Midbrain (tissue), 1 donor: ENCODE measurements at regions not wholly inside any gene's neighbourhood (a gene's known extent, or its start where the extent isn't known, plus 50 kb on each side); places are given as distances from the start of the nearest gene placed in this dataset.
"Not testable (repeated sequence)": the region's sequence is repeated elsewhere in the genome, so short reads cannot be mapped to it uniquely, and the experiment has no call there.

Experiments
- DNase-seq: peaks from one replicate; lab custom pipeline; 2025; lab: John Stamatoyannopoulos, UW

DNA sequence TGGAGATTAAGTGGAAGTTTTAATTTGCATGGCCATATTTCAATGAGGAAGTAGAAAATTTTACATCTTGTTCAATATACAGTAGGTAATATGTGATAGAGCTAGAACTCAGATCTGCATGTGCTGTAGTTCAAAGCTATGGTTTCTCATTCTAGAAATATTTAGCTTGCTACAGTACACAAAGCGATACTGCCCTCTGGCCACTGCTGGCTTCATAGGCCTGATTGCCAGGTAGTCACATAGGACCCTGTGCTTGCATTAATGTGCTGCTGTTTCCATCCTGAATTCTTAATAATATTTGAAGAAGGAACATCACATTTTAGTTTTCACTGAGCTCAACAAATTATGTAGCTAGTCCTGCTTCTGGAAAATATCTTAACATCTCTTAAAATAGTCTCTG is 87.0 kb downstream of the PLSCR2 start:
- DNase-seq: no peak

DNA sequence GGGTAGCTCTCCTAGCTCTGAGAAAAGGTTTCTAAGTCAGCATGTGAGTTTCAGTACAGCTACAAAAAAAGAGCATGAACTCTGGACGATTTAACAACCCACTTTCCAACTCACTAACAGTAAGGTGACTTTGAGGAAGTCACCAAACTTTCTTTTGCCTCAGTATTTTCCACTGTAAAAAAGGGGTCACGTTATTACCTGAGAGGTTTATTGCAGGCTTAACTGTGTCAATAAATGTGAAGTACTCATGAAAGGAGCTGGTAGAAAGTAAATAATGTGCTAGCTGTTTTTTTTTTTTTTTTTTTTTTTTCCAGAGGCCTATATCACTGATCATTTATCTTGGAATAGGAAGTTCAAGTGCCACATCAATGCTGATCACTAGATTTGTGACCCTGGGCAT is 89.3 kb downstream of the PLSCR2 start:
- DNase-seq: no peak

DNA sequence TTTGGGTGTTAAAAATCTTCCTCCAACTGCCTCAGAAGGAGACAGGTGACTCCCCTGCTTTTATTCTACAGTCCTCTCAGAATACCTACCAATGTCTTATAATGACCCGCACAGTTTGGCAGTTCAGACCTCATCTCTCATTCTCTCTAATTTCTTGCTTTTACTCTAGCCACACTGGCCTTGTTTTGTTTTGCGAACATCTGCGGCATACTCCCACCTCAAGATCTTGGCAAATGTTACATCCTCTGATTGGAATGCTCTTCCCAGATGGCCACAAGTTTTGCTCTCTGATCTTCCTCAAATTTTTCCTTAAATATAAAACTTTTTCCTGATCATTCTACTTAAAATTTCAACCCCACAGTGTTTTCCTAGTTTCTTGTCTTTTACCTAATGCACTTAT is 94.1 kb downstream of the PLSCR2 start:
- DNase-seq: no peak

DNA sequence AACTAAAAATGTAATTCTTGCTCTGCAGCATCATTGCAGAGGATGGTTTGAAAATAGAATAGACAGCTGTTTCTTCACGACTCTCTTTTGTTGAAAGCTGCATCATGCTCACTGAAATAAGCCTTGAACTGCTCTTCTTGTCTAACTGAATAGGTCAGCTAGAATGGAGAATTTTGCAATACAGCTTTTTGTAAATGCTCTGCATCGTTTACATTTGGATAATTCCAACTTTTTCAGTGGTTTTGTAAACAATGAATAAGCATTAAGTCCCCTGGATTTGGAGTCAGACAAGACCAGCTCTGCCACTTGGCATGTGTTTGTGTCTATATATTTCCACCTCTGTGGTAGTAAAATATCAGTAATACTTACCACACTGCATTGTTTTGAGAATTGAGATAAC is 95.2 kb downstream of the PLSCR2 start:
- no peak for DNase-seq

DNA sequence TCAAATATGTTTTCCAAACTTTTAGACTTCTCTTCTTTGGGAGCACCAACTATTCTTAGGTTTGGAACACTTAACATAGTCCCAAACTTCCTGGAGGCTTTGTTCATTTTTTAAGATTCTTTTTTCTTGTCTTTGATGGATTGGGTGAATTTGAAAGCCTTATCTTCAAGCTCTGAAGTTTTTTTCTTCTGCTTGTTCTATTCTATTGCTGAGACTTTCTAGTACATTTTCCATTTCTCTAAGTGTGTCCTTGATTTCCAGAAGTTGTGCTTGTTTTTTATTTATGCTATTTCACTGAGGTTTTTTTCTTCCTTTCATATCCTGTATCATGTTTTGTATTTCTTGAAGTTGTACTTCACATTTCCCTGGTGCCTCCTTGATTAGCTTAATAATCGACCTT is 97.5 kb downstream of the PLSCR2 start:
- DNase-seq: no peak

DNA sequence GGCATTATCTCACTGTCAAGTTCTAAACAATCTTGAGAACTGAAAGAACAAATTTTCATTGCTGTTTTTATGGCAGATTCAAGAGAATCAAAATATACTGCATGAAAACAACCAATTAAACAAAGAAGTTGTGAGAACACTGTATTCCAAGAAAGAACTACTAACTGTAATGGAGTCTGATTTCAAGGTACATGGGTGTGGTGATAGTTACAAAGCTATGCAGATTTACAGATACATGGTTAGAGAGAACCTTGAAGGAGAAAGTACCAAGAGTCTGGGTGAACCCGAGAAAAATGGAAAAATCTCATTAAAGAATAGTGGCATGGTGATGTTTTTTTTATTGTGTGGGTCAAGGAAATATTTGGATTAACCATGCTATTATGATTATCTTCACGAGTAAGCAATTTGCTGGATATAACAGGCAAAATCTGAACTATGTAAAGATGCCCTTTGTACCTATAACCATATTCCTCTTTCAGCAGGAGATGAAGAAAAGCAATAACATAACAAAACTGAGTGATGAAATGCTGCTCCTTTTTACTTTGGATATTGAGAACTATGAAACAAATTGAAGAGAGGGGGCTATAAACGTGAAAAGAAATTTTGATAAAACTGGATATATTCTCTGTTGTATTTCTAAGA is 100.4 kb downstream of the PLSCR2 start:
- no peak for DNase-seq

DNA sequence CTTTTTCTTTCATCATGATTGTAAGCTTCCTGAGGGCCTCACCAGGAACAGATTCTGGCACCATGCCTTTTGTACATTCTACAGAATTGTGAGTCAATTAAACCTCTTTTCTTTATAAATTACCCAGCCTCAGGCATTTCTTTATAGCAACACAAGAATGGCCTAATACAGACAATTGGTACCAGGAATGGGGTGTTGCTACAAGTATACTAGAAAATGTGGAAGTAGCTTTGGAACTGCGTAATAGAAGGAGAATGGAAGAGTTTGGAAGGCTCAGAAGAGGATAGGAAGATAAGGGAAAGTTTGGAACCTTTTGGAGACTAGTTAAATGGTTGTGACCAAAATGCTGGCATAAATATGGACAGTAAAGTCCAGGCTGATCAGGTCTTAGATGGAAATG is 108.9 kb upstream of the PLSCR4 start:
- DNase-seq: no peak

DNA sequence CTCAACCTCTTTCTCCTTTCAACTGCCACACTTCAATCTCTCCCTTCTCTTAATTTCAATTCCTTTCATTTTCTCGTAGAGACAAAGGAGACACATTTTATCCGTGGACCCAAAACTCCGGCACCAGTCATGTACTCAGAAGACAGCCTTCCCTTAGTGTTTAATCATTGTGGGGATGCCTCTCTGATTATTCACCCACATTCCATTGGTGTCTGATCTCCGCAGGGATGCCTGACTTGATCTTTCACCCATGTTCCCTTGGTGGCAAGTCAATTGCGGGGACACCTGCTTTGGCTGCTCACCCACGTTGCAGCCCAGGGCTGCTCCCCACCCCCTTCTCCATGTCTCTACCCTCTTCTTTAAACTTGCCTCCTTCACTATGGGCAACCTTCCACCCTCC is 103.5 kb upstream of the PLSCR4 start:
- DNase-seq: not testable (repeated sequence)

DNA sequence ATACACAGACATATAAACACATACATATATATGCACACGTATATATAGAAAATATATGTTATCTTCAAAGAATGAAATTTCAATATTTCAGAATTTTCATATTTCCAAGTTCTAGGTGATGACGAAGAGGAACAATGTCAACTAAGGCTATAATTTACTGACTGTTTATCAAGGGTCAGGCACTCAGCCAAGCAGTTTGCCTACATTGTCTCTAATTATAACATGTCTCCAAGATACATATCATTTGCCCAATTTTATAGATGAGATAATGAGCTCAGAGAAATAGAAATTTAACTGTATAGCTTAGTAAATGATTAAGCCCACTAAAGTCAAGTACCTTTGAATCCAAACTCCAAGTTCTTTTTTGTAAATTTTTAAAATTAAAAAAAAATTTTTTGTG is 99.9 kb upstream of the PLSCR4 start:
- no peak for DNase-seq

DNA sequence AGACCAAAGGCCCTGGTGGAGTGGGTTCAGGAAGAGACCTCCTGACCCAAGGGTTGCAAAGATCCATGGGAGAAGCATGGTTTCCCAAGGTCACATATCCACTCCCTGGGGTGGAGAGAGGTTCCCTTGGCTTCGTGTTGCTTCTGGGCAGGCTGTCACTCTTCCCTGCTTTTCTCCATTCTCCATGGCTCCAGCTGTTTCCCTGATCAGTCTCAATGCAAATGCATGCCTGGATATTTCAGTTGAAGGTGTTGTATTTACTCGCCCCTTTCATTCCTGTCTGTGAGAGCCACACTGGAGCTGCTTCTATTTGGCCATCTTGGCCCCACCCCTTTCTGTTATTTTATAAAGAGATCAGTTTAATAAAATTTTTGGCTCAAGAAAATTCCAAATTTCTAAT is 95.0 kb upstream of the PLSCR4 start:
- no peak for DNase-seq

DNA sequence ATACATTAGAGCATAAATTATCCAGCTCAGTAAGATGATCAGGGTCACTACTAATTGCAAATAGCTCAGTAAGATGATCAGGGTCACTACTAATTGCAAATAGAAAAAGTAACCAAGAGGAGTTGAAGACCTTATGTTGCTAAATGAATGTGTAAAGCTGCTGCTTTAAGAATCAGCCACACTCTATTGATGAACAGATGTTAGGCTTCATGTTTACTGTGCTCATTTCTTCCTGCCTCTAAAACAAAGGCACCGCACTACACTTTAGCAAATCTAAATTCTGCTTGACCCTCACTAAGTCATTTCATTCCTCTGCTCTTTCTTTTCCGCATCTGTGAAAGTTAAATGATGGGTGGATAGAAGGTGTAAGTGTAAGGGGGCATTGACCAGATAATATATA is 92.6 kb upstream of the PLSCR4 start:
- DNase-seq: no peak

DNA sequence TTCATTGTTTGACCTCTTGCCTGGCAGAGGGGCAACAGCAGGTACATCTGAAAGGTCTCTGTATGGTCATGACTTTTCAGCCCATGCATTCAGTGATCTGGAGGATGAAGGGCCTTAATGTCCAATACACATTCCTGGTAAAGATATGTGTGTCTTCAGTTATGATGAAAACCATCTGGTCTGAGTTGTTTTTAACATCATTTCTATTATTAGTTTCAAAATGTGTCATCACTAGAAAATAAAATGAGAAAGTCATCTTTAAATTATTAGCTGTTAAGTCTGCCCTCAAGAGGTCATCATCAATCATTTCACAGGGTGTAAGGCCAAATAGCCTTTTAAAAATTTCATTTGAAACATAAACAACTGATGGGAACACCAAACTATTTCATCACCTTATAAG is 92.1 kb upstream of the PLSCR4 start:
- no peak for DNase-seq

DNA sequence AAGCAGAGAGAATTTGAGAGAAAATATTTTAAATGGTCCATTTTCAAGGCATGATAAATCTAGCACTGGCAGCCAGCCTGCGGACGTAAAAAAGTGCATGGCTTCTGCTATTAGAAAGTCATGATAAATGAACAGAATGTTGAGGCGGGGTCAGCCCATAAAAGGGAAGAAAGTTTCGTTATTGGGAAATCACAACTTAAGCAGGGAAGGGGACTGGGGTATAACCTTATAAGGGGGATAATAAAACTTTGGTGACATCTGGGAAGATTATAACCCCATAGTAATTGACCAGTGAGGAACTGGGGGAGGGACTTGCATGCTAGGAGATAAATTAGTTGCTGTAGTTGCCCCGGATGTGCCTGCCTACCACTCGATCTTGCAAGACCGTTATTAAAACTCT is 88.4 kb upstream of the PLSCR4 start:
- no peak for DNase-seq

DNA sequence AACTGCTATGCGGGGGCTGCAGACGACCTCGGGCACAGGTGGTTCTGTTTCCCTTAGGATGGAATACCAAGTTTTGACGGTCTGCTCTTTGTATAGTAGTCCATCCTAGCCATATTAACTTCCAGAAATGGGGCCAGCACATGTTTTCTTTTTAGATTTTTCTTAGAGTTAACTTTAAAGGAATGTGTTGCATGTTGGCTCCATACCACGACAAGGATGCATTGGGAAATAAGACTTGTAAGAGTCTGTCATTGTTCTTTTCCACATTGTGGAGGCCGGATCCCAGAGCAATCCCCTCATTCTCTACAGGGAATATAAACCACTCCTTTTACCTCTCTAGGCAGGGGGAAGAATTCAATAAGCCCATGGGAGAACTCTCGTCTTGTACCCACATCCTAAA is 87.1 kb upstream of the PLSCR4 start:
- no peak for DNase-seq

DNA sequence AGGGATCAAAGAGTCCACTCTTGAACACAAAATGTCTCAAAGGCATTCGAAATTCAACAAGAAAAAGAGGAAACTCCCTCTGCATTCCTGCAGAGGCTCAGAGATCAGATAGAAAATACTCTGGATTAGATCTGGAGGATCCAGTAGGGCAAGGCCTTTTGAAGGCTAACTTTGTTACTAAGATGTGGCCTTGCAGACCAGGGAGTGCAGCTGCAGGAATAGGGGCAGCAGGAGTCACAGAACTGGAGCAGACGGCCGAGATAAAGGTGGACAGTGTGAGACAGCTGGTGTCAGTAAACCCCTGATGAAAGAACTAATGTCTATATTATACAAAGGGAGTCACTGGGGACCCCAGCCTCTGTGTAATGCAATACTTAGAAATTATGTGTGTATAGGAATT is 84.5 kb upstream of the PLSCR4 start:
- no peak for DNase-seq

DNA sequence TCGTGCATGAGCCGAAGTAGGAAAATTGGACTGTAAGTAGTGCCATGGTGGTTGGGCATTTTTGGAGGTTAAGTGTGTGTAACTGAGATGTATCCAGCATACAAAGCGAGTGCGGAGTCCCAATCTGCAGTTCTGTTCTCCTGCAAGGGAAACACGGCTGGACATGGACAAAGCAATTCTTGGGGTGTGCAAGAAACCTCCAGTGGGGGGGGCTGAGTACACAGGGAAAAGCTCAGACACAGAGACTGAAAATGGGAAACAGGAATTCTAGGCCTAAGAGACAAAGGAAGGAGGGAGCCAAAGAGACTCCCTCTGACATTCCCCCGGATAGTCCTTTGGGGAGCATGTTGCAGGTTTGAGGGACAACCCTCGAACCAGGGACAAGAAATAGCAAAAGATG is 83.2 kb upstream of the PLSCR4 start:
- no peak for DNase-seq

DNA sequence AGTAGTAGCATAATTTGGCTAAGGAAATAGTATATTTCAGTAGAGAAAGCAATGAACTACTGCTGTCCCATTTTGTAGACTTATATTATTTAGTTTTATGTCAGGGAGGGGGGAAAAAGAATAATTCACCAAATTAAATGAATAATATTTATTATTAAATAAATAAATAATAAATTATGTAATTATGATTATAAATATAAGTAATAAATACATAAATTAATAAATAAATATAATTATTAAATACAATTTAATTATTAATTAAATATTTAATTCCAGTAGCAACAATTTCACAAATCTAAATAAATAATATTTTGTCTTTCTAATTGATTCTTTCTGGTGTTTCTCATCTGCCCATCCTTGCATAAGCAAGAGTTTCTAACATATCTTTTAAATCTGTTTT is 81.1 kb upstream of the PLSCR4 start:
- DNase-seq: no peak

DNA sequence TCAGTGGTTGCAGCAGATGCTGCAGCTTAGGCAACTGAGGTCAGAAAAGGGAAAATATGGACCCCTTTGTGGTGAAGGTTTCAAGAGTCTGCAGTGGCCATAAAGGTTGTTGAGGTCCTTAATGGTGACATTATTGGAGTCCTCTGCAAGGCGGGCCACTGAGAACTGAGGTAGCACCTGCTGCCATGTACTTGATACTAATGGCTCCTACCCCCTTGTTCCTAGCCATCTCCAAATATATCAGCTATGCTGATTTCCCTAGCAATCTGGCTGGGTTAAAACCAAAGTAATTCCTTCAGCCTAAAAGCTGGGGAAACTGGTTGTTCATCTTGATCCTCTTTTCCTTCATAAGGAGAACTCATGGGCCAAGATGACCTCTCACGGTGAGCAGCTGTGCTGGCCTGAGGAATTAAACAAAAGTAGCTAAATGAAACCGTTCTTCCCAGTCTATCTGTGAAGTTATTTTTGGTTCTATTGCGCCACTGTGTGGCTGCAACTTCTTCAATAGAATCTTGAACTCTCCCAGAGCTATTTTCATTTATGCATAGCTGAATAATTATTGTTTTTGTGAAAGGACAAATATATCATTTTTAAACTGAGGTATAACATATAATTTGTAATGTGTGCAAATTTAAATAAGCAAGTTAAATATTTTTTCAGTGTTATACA is 76.1 kb upstream of the PLSCR4 start:
- peak; percentile 38 for DNase-seq

DNA sequence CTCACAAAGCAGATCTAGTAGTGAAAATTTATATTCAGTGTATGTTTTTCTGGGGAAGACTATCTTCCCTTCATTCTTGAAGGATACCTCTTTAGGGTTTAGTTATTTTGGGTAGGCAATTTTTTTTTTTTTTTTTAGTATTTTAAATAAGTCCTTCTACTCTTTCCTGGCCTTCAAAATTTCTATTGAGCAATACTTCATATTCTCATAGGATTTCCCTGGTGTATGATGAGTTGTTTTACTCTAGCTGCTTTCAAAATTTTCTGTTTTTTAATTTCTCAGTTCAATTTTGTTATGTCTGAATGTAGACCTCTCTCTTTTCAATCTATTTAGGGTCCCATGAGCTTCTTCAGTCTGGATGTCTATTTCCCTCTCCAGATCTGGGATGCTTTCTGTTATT is 74.3 kb upstream of the PLSCR4 start:
- no peak for DNase-seq

DNA sequence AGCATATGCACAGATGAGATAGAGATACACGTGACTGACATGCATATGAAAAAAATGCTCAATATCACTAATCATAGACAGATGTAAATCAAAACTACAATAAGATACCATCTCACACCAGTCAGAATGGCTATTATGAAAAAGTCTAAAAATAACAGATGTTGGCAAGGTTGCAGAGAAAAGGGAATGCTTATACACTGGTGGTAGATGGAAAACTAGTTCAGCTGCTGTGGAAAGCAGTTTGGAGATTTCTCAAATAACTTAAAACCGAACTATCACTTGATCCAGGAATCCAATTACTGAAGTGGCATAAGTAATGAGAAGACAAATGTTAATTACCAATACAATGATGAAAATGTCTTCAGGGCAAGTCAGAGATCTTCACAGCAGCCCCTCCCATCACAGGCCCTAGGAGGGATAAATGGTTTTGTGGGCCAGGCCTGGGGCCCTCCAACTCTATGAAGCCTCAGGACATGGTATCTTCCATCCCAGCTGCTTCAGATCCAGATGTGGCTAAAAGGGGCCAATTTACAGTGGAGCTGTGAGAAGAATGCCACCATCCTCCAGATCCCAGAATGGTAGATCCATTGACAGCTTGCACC is 71.4 kb upstream of the PLSCR4 start:
- no peak for DNase-seq

DNA sequence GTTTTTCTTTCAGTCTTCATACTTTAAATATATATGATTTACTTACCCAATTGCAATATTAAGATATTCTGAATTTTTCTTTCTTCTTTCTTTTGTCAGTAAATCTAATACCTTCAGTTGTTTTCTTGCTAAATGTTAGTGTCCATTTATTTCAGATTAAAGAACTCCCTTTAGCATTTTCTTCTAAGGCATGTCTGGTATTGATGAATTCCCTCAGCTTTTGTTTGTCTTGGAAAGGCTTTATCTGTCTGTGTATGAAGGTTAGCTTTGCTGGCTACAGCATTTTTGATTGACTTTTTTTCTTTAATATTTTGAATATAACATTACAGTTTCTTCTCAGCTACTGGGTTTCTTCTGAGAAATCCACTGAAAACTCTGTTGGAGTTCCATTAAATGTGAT is 64.0 kb upstream of the PLSCR4 start:
- DNase-seq: no peak

DNA sequence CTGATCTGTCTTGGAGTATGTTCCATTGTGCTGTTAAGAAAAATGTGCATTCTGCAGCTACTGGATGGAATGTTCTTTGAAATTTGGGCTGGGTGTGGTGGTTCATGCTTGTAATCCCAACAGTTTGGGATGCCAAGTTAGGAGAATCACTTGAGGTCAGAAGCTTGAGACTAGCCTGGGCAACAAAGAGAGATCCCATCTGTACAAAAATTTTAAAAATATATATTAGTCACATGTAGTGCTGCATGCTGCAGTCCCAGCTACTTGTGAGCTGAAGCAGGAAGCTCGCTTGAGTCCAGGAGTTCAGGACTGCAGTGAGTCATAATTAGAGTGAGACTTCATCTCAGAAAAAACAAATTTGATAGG is 62.8 kb upstream of the PLSCR4 start:
- no peak for DNase-seq

DNA sequence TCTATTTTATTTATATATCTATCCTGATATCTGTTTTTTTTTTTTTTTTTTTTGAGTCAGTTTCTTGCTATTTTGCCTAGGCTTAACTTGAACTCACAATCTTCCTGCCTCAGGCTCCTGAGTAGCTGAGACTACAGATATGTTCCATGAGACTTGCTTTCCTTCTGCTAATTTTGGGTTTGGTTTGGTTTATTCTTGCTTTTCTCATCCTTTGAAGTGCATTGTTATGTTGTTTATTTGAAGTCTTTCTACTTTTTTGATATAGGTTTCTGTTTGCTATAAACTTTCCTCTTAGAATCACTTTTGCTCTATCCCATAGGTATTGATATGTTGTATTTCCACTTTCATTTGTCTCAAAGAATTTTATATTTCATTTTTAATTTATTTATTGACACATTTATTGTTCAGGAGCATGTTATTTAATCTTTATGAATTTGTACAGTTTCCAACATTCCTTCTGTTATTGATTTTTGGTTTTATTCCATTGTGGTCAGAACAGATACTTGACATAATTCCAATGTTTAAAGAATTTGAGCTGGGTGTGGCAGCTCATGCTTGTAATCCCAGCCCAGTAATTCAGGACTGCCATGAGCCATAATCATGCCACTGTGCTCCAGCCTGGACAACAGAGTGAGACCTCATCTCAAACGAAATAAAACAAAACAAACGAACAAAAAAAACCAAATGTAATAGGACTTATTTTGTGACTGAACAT is 62.3 kb upstream of the PLSCR4 start:
- DNase-seq: no peak
